ENCODE measurements at regions not wholly inside any gene's neighbourhood (a gene's known extent, or its start where the extent isn't known, plus 50 kb on each side); places are given as distances from the start of the nearest gene placed in this dataset.

GRCh38 chr14:89060191-89060590 lies 235.7 kb downstream of the TTC8 start:
- TF ChIP-seq CTCF (IDR thresholded peaks at IDR 0.05; ENCODE audit: control extremely low read depth in 1 of 3, insufficient read depth in 1 of 3, low read depth in 1 of 3, low read length in 3 of 3) (no peak), POLR2A (IDR thresholded peaks at IDR 0.05; ENCODE audit: control extremely low read depth in 1 of 2, low read depth in 2 of 2, low read length in 2 of 2) (no peak), CBX5 (IDR thresholded peaks at IDR 0.05; ENCODE audit: low read depth, low read length) (no peak), CHD2 (IDR thresholded peaks at IDR 0.05; ENCODE audit: low read length) (no peak), GTF2F1 (IDR thresholded peaks at IDR 0.05; ENCODE audit: borderline replicate concordance, low read depth, low read length) (no peak)

Measured in H1 (cell line).